NT2/D1 (cell line): ENCODE measurements at regions not wholly inside any gene's neighbourhood (a gene's known extent, or its start where the extent isn't known, plus 50 kb on each side); places are given as distances from the start of the nearest gene placed in this dataset.

Source experiments
- YY1 ChIP-seq: IDR thresholded peaks from 2 replicates; pipeline ENCODE4 v1.6.1; 2011; ENCODE audit not compliant: insufficient read length, insufficient read depth
- ZNF274 ChIP-seq: IDR thresholded peaks from 2 replicates; pipeline ENCODE4 v1.6.1; 2011; ENCODE audit warnings: mild to moderate bottlenecking, low read depth, low read length

- no peak for TF ChIP-seq ZNF274
- no peak for TF ChIP-seq YY1
These were observed 824.1 kb downstream of the CCSER2 start for GRCh38 chr10:85152496-85152895.
